HAP-1 (cell line): ENCODE measurements at regions not wholly inside any gene's neighbourhood (a gene's known extent, or its start where the extent isn't known, plus 50 kb on each side); places are given as distances from the start of the nearest gene placed in this dataset.

Source experiments
- DNase-seq, 2 experiments: peaks; one replicate each; pipeline ENCODE4 v3.0.0-alpha.2; 2016 to 2020; ENCODE audit warnings: low spot score in 2 of 2
- H3K27me3 ChIP-seq: fragments of 250-450 bp; sonication (Bioruptor Pico); 2 replicates; pipeline ENCODE4 v1.5.1; 2020; ENCODE audit warnings: low read depth, mild to moderate bottlenecking, moderate library complexity
- H3K36me3 ChIP-seq: fragments of 250-450 bp; sonication (Bioruptor Pico); replicated peaks from 2 replicates; pipeline ENCODE4 v1.5.1; 2020; ENCODE audit warnings: mild to moderate bottlenecking
- H3K4me1 ChIP-seq: fragments of 250-450 bp; sonication (Bioruptor Pico); 2 replicates; pipeline ENCODE4 v1.5.1; 2020; ENCODE audit warnings: mild to moderate bottlenecking
- H3K4me3 ChIP-seq: fragments of 250-450 bp; sonication (Bioruptor Pico); 2 replicates; pipeline ENCODE4 v1.5.1; 2020; ENCODE audit warnings: mild to moderate bottlenecking, moderate library complexity
- H3K9me3 ChIP-seq: fragments of 250-450 bp; sonication (Bioruptor Pico); 2 replicates; pipeline ENCODE4 v1.5.1; 2020; ENCODE audit warnings: mild to moderate bottlenecking, moderate library complexity
- in situ Hi-C: fragments of 300-500 bp; cut with MboI; formaldehyde crosslinking; loops from 3 replicates; pipeline ENCODE4 v1.14.3; 2020; ENCODE audit warnings: low sequenced_read_pairs, inconsistent platforms, mixed read lengths

- no peak overlapping the region for H3K4me3 ChIP-seq
- no peak for DNase-seq
Measured at GRCh38 chr13:79171141-79172061, 234.7 kb downstream of the RBM26 start.

DNA sequence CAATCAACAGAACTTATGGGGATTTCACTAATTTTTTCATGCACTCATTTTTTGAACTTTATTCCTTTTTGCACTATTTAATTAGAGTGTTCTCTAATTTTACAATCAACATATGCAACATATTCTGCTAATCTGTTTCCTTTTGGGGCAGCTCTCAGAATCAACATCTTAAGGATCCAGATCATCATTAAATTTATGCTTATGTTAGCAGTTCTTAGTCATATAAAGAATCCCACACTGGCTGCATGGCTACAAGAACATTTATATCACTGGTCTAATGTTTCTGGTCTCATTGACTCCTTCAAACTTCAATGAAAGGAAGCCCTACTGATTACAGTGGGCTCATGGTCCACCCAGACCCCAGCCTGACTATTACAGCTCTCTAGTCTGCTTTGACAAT lies 245.2 kb downstream of the RBM26 start:
- Histone ChIP-seq H3K4me3 (no peak overlapping the region), H3K4me1 (no peaks in the 10 kb centered on the region), H3K9me3 (no peaks in the 10 kb centered on the region), H3K27me3 (no peaks in the 10 kb centered on the region), H3K36me3 (no peaks in the 10 kb centered on the region)
- DNase-seq, result no peak
- in situ Hi-C loops, result no loop called here

More at GRCh38 chr13:79171141-79172061, 234.7 kb downstream of the RBM26 start:
- Histone ChIP-seq H3K36me3 (no peaks in the 10 kb centered on the region), H3K4me1 (no peaks in the 10 kb centered on the region), H3K9me3 (no peaks in the 10 kb centered on the region), H3K27me3 (peaks cover 2% of the 10 kb centered on the region; the same call in 1 of the 2 replicates)
- in situ Hi-C loops, result no loop called here

DNA sequence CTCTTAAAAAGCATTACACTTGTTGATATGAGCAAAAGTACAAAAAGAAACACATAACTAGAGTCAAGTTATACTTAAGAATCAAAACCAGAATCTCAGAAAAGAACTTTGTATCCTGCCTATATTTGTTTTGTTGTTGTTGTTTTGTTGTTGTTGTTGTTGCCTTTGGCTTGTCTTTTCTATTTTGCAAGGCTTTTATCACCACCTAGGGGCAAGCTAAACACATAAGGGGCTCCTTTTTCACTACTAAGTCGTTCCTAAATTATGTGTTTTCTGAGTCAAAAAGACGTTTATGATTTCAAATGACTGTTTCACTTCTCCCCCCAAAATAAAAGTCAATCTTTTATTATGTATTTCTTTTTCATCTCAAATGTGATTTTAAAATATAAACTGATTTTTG lies 250.2 kb downstream of the RBM26 start:
- no peaks in the 10 kb centered on the region for H3K4me1 ChIP-seq
- DNase-seq, result no peak
- no peak overlapping the region for H3K4me3 ChIP-seq
- H3K27me3 ChIP-seq, result no peaks in the 10 kb centered on the region
- in situ Hi-C loops, result no loop called here
- H3K36me3 ChIP-seq, result no peaks in the 10 kb centered on the region
- no peaks in the 10 kb centered on the region for H3K9me3 ChIP-seq

GRCh38 chr13:79149210-79149609 lies 256.8 kb downstream of the RBM26 start:
- no peaks in the 10 kb centered on the region for H3K4me1 ChIP-seq
- H3K4me3 ChIP-seq, result no peak overlapping the region
- no peaks in the 10 kb centered on the region for H3K36me3 ChIP-seq
- DNase-seq, result no peak
- no peaks in the 10 kb centered on the region for H3K27me3 ChIP-seq
- in situ Hi-C loops, result no loop called here
- no peaks in the 10 kb centered on the region for H3K9me3 ChIP-seq

DNA sequence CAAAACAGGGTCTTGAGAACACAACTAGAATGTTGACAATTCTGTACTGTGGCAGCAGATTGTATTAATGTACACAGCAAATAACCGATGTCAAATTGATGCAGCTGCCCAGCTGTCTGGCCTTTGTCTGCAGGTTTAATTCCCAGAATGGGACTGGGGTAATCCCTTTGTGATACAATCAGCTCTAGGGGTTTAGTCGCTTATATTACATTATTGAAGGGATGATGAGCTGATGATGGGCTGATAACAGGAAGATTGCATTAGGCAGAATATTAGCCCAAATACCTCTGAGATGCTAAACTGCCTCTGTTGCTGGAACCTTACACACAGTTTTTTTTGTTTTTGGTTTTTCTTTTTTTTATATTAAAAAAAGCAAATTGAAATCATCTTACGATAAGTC lies 265.0 kb downstream of the RBM26 start:
- no peak for DNase-seq
- no peaks in the 10 kb centered on the region for H3K4me1 ChIP-seq
- H3K27me3 ChIP-seq, result no peaks in the 10 kb centered on the region; the same call in 1 of the 2 replicates
- H3K9me3 ChIP-seq, result no peaks in the 10 kb centered on the region
- in situ Hi-C loops, result no loop called here
- H3K4me3 ChIP-seq, result no peak overlapping the region
- H3K36me3 ChIP-seq, result no peaks in the 10 kb centered on the region

- Histone ChIP-seq H3K36me3 (no peaks in the 10 kb centered on the region), H3K4me3 (no peak overlapping the region), H3K4me1 (no peaks in the 10 kb centered on the region), H3K27me3 (0 out of 2 replicates have a peak, but pooled peaks cover 3% of the 10 kb centered on the region), H3K9me3 (0 out of 2 replicates have a peak, but pooled peaks cover 3% of the 10 kb centered on the region)
- in situ Hi-C loops, result no loop called here
- DNase-seq, result no peak
Measured at GRCh38 chr13:79128158-79128557, 277.9 kb downstream of the RBM26 start.

GRCh38 chr13:79126706-79127105 lies 279.3 kb downstream of the RBM26 start:
- Histone ChIP-seq H3K36me3 (no peaks in the 10 kb centered on the region), H3K9me3 (0 out of 2 replicates have a peak, but pooled peaks cover 3% of the 10 kb centered on the region)

GRCh38 chr13:79124183-79124582 lies 281.9 kb downstream of the RBM26 start:
- 0 out of 2 replicates have a peak, but pooled peaks cover 3% of the 10 kb centered on the region for H3K9me3 ChIP-seq
- H3K27me3 ChIP-seq, result 0 out of 2 replicates have a peak, but pooled peaks cover 3% of the 10 kb centered on the region
- DNase-seq, result no peak
- H3K4me3 ChIP-seq, result no peak overlapping the region
- in situ Hi-C loops, result no loop called here
- H3K36me3 ChIP-seq, result no peaks in the 10 kb centered on the region
- no peaks in the 10 kb centered on the region for H3K4me1 ChIP-seq

More at GRCh38 chr13:79126706-79127105, 279.3 kb downstream of the RBM26 start:
- no peak for DNase-seq
- H3K4me1 ChIP-seq, result no peaks in the 10 kb centered on the region
- in situ Hi-C loops, result no loop called here
- H3K4me3 ChIP-seq, result no peak overlapping the region
- H3K27me3 ChIP-seq, result 0 out of 2 replicates have a peak, but pooled peaks cover 3% of the 10 kb centered on the region

DNA sequence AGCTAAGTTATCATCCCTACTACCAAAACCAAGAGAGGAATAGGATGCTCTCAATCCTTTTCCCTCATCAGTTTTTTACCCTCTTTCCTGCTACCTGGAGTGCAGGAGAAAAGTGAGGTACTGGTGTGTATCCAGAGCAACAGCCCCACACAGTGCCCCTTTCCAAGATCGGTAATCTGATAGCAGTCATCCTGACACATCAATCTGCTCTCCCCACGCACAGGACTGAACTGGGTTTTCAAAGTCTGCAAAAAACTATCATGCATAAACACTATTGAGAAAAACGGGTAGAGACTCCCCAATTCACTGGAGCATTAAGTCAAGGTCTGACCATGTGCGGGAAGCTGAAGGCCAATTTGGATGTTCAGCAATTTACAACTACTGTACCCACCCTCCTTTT lies 284.8 kb downstream of the RBM26 start:
- no peaks in the 10 kb centered on the region for H3K9me3 ChIP-seq
- H3K36me3 ChIP-seq, result no peaks in the 10 kb centered on the region
- in situ Hi-C loops, result no loop called here
- H3K4me3 ChIP-seq, result no peak overlapping the region
- no peak for DNase-seq
- H3K27me3 ChIP-seq, result no peaks in the 10 kb centered on the region
- no peaks in the 10 kb centered on the region for H3K4me1 ChIP-seq

GRCh38 chr13:79119578-79120107 lies 286.4 kb downstream of the RBM26 start:
- no peak overlapping the region for H3K4me3 ChIP-seq
- H3K9me3 ChIP-seq, result no peaks in the 10 kb centered on the region
- no peak for DNase-seq
- in situ Hi-C loops, result no loop called here
- H3K4me1 ChIP-seq, result no peaks in the 10 kb centered on the region
- no peaks in the 10 kb centered on the region for H3K27me3 ChIP-seq
- H3K36me3 ChIP-seq, result no peaks in the 10 kb centered on the region

GRCh38 chr13:79112016-79112415 lies 294.0 kb downstream of the RBM26 start:
- Histone ChIP-seq H3K9me3 (no peaks in the 10 kb centered on the region), H3K4me3 (no peak overlapping the region), H3K4me1 (no peaks in the 10 kb centered on the region), H3K27me3 (0 out of 2 replicates have a peak, but pooled peaks cover 5% of the 10 kb centered on the region), H3K36me3 (no peaks in the 10 kb centered on the region)
- no peak for DNase-seq
- in situ Hi-C loops, result no loop called here

- Histone ChIP-seq H3K36me3 (no peaks in the 10 kb centered on the region), H3K27me3 (0 out of 2 replicates have a peak, but pooled peaks cover 5% of the 10 kb centered on the region), H3K4me1 (no peaks in the 10 kb centered on the region), H3K9me3 (no peaks in the 10 kb centered on the region), H3K4me3 (no peak overlapping the region)
- no peak for DNase-seq
- in situ Hi-C loops, result no loop called here
Measured at GRCh38 chr13:79108914-79109643, 297.0 kb downstream of the RBM26 start.

DNA sequence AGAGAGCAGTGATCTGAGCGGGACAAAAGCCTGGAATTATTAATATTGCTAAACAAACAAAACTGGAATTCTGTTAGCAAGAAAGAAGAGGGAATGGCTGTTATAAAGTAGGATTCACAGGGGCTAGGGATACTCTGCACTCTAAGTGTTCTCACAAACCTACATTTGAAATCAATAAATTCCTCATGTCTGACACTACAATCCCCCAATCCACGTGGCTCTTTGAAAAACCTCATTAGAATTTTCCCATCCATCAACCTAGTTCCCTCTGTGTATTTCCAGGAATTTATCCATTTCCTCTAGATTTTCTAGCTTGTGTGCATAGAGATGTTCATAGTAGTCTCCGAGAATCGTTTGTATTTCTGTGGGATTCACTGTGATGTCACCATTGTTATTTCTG lies 307.5 kb downstream of the RBM26 start:
- H3K4me3 ChIP-seq, result no peak overlapping the region
- no peak for DNase-seq
- H3K4me1 ChIP-seq, result no peaks in the 10 kb centered on the region
- no peaks in the 10 kb centered on the region; the same call in 1 of the 2 replicates for H3K27me3 ChIP-seq
- H3K36me3 ChIP-seq, result no peaks in the 10 kb centered on the region
- no peaks in the 10 kb centered on the region for H3K9me3 ChIP-seq
- in situ Hi-C loops, result no loop called here
